ENCODE measurements at regions not wholly inside any gene's neighbourhood (a gene's known extent, or its start where the extent isn't known, plus 50 kb on each side); places are given as distances from the start of the nearest gene placed in this dataset.
"Not testable (repeated sequence)": the region's sequence is repeated elsewhere in the genome, so short reads cannot be mapped to it uniquely, and the experiment has no call there.

DNA sequence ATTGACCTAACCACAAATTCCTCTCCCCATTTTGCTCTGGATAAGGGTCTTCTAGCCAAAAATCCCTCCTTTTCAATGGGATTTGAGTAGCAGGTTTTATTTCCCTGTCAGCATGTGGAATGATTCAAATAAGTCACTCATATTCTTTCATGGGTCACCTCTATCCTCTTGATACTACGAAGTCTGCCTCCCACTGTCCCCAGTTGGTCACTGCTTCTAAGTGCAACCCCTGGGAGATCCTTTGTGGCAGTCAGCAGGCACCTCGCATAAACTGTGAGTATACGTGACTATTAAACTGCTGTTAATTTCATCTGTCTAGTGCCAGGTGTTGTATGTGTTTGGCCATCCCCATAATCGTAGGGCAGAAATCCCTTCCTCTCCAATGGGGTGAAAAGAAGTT is 1667.9 kb upstream of the PCDH7 start:
- no peak overlapping the region for H3K4me3 ChIP-seq (ENCODE audit: low read length)
- DNase-seq (ENCODE audit: low read depth, low spot score), result no peak

DNA sequence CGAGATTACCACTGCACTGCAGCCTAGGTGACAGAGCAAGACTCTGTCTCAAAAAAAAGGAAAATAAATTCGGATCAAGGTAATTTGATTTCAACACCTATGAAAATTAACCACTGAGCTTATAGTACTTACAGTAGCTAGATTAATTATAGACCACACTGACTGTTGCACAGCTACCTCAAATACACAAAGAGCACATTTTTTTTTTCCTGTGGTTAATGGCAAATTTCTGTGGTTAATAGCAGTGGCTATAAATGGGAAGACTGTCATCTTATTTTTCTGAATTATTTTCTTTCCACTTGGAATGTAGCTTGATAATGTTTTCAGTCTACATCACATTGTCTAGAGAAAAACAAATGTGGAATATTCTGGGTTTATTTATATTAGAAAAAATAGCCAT is 1661.6 kb upstream of the PCDH7 start:
- DNase-seq (ENCODE audit: low read depth, low spot score), result no peak
- no peak overlapping the region for H3K4me3 ChIP-seq (ENCODE audit: low read length)

DNA sequence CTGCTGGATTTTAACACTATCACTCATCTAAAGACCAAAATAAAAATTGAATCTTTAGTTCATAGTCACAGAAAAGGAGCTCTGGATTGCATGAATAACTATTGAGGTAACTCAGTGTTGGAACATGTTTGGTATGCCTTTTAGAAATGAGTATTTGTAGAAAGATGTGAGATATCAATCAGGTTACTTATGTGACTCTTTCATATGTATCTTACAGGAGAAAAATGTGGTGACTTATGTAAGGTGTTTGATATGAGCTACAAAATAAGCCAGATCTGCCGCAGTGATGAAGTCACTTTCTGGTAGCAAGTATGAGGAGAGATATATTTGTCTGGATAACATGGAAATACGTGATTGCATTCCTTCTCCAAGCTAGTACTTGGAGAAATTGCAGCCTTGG is 1653.3 kb upstream of the PCDH7 start:
- no peak overlapping the region for H3K4me3 ChIP-seq (ENCODE audit: low read length)
- no peak for DNase-seq (ENCODE audit: low read depth, low spot score)

DNA sequence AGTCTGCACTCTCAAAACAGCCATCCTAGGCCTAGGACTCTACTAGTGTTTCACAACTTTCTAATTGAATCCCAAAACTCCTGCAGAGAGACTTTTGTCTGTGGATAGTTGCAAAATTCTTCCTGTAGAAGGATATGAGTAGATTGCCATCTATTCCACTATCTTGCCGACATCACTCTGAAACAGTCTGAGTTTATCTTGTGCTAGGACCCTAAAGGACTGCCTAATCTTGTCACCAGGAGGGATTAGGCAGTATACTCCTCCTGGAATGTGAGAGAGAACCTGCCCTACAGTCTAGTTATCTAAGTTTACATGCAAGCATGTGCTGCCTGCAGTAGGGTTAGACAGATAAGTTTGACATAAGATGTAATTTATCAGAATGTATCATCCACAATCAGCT is 1646.6 kb upstream of the PCDH7 start:
- no peak for DNase-seq (ENCODE audit: low read depth, low spot score)
- no peak overlapping the region for H3K4me3 ChIP-seq (ENCODE audit: low read length)

DNA sequence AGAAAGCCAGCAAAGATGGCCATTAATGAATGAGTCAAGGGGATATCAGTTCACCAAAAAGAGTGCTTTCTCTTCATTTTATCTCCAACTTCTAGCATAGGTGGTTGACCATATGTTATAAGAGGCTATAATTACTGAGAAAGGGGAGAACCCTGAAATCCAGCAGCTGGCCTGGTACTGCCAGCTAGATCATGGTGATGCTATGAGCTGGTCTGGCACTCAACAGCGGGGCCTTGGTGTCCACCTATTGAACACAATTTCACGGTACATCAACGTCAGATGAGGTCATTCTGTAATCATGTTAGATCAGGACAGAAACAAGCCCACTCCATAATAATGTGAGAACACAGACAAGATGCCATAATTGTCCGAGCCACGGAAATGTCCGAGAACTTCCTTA is 1644.8 kb upstream of the PCDH7 start:
- no peak for DNase-seq (ENCODE audit: low read depth, low spot score)
- no peak overlapping the region for H3K4me3 ChIP-seq (ENCODE audit: low read length)

DNA sequence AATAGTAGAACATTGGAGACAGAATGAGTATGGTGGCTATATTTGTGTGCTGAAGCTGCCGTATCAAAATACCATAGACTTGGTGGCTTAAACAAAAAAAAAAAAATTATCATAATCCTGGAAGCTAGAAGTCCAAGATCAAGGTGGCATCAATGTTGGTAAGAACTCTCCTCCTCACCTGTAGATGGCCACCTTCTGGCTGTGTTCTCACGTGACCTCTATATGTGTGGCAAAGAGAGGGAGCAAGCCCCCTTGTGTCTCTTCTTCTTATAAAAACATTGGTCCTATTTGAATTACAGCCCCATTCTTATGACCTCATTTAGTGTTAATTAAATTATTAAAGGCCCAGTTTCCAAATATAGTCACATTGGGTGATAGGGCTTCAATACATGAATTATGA is 1640.9 kb upstream of the PCDH7 start:
- peak; percentile 5 for DNase-seq (ENCODE audit: low read depth, low spot score)
- no peak overlapping the region for H3K4me3 ChIP-seq (ENCODE audit: low read length)

DNA sequence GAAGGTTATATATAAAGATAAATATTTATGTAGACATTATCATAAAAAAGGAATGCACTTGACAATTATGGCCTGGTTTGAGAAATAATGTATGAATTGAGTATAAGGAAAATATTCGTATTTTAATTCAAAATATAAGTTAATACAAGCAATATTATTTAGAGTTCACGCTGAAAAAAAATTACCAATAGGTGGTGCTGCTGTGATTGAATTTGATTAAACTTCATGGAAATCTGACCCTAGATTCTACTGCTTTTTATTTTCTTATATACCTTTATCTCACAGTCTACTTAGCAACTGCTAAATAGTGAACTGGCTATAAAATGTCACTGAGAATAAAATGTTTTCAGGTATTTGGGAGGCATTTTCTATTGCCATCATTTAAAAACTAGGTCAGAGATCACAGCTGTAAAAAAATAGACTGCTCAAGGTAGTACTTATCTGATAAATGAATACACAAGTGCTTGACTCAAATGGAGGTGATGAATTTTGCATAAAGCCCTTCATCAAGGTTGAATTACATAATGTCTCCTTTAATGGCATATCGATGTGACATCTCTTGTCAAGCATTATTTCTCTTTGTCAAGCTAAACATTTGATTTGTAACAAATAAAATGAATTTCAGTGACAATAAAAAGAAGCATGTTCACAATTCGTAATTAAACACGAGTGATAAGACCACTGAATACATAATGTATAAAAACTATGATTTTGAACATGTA is 1638.8 kb upstream of the PCDH7 start:
- no peak overlapping the region for H3K4me3 ChIP-seq (ENCODE audit: low read length)
- DNase-seq (ENCODE audit: low read depth, low spot score), result peak; percentile 3

DNA sequence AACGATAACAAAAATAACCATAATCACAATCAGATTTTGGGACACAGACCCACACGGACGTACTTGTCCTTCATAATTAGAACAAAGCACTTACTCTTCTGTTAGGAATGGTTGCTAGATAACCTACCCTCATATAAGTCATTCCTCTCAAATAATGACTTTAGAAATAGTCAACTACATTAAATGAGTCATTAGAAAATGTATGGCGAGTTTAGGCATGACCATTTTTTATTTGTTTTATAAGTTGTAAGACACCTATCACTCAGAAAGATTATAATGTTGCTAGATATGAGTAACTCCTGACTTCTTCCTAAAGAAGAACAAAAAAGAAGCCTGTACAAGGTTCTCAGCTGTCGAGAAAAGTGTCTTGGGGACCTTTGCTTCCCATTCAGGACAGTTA is 1637.5 kb upstream of the PCDH7 start:
- DNase-seq (ENCODE audit: low read depth, low spot score), result no peak

DNA sequence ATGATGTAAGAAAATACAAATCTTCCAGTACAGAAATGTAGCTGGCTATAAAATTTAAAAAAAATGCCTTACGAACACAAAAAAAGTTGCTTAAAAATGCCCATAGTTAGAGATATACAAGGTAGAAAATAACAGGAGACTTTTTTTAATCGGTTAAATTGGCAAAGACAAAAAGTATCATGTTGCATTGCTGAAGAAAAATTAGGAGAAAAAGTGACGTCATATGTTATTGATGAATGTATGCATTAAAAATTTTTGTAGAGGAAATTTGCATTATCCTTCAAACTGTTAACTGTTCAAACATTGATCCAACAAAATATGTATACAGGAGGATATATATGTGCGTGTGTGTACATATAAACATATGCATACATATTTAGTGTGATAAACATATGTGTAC is 1634.4 kb upstream of the PCDH7 start:
- DNase-seq (ENCODE audit: low read depth, low spot score), result no peak
- no peak overlapping the region for H3K4me3 ChIP-seq (ENCODE audit: low read length)

More for the DNA sequence above, 1637.5 kb upstream of the PCDH7 start:
- no peak overlapping the region for H3K4me3 ChIP-seq (ENCODE audit: low read length)

DNA sequence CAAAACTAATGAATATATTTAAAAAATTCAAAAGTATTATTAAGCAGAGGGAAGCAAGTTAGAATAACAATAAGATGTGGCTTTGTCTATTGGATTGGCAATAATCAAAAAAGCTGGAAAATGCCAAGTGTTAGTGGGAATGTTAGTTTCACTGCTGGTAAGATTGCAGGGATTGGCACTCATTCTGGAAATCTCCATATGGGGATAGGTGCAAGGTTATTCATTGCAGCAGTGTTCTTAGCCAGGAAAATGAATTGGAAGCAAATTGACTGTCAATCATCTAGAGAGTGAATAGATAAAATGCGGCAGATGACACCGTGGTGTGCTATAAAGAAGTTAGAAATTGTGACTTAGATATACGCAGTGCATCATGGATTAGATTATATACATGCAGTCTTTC is 1615.5 kb upstream of the PCDH7 start:
- no peak overlapping the region for H3K4me3 ChIP-seq (ENCODE audit: low read length)
- no peak for DNase-seq (ENCODE audit: low read depth, low spot score)

DNA sequence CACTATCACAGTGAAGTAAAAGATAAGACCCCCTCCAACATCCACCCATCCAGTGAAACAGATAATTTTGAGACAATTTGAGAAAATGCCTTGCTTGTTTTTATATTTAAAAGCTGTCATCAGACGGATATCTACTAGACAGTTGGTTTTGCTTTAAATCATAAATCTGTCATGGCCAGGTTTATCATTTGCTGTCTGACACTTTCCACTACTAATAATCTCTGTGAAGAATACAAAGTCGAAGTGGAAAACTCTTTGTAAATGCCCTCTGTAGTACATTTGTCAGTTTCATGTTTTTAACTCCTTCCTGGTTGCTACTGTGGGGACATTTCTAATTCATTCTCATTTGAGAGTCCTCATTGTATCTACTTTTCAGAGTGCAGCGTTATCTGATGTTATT is 1606.2 kb upstream of the PCDH7 start:
- no peak for DNase-seq (ENCODE audit: low read depth, low spot score)
- H3K4me3 ChIP-seq (ENCODE audit: low read length), result no peak overlapping the region

DNA sequence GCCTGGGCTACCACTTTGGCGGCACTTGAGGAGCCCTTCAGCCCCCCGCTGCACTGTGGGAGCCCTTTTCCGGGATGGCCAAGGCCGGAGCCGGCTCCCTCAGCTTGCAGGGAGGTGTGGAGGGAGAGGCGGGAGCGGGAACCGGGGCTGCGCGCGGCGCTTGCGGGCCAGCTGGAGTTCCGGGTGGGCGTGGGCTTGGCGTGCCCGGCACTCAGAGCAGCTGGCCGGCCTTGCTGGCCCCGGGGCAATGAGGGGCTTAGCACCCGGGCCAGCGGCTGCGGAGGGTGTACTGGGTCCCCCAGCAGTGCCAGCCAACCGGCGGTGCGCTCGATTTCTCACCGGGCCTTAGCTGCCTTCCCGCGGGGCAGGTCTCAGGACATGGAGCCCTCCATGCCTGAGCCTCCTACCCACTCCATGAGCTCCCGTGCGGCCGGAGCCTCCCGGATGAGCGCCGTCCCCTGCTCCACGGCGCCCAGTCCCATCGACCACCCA is 1602.9 kb upstream of the PCDH7 start:
- H3K4me3 ChIP-seq (ENCODE audit: low read length); DNase-seq (ENCODE audit: low read depth, low spot score): not testable (repeated sequence)

DNA sequence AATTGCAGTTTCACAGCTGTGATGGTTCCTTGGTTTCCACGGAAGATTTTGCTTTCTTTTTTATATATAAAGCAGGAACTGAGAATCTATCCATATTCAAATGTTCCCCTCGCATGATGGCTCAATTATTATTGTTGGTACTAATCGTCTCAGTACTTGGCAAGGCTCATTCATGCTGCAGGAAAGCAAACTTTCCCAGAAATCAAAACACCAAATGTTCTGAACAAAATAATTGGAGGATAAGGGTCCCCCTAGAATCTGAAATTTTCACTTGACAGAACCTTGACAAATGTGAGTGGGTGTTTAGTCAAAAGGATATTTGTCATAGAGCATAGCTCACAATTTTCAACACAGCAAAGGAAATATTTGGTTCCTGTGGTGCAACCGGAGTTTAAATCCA is 1598.6 kb upstream of the PCDH7 start:
- no peak for DNase-seq (ENCODE audit: low read depth, low spot score)
- no peak overlapping the region for H3K4me3 ChIP-seq (ENCODE audit: low read length)

DNA sequence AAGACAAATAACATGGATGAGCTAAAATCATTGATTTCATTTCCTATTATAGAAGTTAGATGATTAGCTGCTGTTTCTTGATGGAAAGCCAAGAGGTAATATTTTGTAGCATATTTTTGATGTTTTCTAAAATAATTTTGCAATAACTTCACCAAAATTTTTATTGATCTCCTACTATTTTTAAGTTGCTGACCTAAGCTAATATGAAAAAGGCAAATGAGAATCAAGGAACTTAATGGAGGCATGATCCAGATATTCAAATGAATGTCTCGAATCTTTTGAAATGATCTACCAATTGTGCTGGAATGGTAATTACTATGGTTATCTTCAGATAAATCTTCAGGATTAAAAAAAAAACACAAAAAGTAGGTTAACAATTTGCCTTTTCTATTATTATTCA is 1591.4 kb upstream of the PCDH7 start:
- DNase-seq (ENCODE audit: low read depth, low spot score), result no peak

DNA sequence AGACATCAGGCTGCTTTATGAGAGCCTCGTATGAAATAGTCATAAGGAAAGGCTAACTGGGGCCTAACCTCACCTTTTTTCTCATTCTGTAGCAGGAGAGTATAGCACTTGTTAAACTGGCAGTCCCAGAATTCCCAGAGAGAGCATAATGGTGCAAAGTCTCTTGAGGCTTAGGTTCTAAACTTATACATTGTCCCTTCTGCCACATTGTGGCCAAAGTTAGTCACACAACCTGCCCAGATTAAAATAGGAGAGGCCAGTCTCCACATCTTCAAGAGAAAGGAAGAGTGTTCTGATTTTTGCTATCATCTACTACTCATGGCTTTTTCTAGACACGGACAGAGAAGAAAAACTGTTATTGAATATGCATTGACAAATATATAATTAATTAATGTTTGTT is 1588.9 kb upstream of the PCDH7 start:
- no peak for DNase-seq (ENCODE audit: low read depth, low spot score)

More for the DNA sequence above, 1591.4 kb upstream of the PCDH7 start:
- H3K4me3 ChIP-seq (ENCODE audit: low read length), result no peak overlapping the region

DNA sequence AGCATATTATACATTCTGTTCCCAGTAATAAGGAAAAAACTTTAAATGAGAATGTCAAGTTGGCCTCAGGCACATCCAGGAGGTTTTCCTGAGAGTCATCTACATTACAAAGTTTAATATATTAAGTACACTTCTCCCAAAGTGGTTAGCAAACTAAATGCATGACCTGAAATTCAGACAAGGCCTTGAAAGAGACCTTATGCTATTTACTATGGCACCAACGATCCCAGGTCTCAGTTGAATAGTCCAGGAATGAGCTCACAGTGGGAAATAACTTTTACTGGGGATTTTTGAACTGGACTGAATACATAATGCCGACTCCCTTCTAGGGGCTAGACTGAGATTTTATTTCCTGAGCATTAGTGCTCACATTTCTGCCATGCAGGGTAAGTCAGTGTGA is 1577.5 kb upstream of the PCDH7 start:
- no peak for DNase-seq (ENCODE audit: low read depth, low spot score)
- H3K4me3 ChIP-seq (ENCODE audit: low read length), result no peak overlapping the region

More for the DNA sequence above, 1588.9 kb upstream of the PCDH7 start:
- no peak overlapping the region for H3K4me3 ChIP-seq (ENCODE audit: low read length)

DNA sequence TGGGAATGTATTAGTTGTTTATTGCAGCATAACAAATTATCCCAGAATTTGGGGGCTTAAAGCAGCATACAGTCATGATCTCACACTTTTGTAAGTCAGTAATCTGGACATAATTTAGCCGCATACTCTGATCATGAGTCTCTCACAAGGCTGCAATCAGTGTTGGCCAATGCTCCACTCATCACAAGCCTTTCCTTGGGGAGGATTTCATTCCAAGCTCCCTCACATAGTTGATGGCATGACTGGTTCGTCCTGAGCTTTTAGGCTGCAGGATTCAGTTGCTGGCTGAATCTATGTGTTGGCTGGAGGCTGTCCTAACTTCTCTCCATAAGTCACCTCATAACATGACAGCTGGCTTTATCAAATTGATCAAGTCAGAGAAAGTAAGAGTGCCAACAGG is 1568.6 kb upstream of the PCDH7 start:
- DNase-seq (ENCODE audit: low read depth, low spot score), result no peak
- H3K4me3 ChIP-seq (ENCODE audit: low read length), result no peak overlapping the region

DNA sequence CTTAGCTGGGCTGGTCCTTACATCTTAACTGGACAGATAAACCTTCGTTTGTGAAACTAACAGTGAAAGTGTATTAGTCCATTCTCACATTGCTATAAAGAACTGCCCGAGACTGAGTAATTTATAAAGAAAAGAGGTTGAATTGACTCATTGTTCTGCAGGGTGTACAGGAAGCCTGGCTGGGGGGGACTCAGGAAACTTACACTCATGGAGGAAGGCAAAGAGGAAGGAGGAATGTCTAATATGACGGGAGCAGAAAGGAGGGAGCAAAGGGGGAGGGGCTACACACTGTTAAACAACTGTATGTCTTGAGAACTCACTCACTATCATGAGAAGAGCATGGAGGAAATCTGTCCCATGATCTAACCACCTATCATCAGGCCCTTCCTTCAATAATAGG is 1566.5 kb upstream of the PCDH7 start:
- no peak for DNase-seq (ENCODE audit: low read depth, low spot score)

DNA sequence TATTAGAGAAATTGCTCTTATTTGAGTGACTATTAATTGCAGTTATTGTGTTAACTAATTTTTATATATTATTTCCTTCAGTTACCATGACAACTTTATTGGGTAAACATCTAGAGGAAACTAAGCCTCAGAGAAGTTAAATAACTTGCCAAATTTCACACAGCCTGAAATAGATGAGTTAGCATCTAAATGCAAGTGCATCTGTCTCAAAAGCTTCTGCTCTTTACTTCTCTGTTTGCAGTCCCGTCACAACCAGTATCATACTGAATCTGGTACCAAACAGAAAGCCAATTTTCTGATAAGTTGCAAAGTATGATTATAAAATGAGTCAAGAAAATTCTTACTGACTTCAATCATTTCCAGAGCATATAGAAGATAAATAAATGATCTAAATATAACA is 1544.9 kb upstream of the PCDH7 start:
- DNase-seq (ENCODE audit: low read depth, low spot score), result no peak
- H3K4me3 ChIP-seq (ENCODE audit: low read length), result no peak overlapping the region

More for the DNA sequence above, 1566.5 kb upstream of the PCDH7 start:
- H3K4me3 ChIP-seq (ENCODE audit: low read length), result no peak overlapping the region

DNA sequence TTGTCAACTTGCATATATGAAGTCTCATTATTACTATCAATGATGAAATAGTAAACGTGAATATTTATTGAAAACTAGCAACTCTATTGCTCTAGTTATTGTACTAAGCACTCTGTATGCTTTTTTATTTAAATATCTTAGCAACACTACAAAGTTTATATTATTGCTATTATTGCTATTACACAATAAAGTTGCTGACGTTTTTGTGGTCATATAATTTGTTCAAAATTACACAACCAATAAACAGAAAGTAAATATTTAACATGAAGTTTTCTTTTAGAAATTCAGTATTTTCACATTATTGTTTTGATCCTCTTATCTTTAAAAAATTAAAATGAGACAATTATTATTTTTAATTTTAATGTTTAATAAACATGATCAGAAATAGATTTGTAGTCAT is 1521.1 kb upstream of the PCDH7 start:
- no peak overlapping the region for H3K4me3 ChIP-seq (ENCODE audit: low read length)
- no peak for DNase-seq (ENCODE audit: low read depth, low spot score)

DNA sequence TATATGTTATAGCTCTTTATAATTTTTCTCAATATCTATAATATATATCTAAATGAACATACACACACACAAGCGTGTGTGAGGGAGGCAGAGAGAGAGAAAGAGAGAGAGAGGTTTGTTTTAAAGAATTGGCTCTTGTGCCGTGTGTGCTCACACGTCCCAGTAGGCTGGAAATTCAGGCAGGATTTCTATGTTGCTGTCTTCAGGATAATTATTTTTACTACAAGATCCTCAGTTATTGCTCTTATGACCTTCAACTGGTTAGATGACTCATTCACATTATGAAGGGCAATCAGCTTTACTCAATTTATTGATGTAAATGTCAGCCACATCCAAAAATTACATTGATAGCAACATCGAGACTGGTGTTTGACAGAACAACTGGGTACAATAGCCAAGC is 1520.7 kb upstream of the PCDH7 start:
- no peak for DNase-seq (ENCODE audit: low read depth, low spot score)
- H3K4me3 ChIP-seq (ENCODE audit: low read length), result no peak overlapping the region

All from Jurkat, Clone E6-1 (cell line).